ENCODE measurements at regions not wholly inside any gene's neighbourhood (a gene's known extent, or its start where the extent isn't known, plus 50 kb on each side); places are given as distances from the start of the nearest gene placed in this dataset.

DNA sequence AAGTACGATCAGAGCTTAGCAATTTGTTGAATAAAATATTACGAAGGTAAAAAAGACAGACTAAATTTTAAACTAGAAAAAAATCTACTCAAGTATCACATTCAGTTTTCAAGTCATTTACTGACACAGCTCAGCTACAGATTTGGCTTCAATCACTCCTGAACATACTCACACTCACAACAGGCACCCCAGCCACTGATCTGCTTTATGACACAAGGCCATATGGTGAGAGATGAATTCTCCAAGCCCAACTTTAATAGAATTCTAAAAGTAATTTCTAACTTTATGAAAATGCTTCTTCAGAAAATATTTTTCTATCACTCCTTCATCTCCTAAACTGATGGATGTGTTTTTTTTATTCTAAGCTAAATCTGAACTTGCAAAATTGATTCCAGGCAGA is 337.1 kb downstream of the HHIPL2 start:
- H3K9me3 ChIP-seq (ENCODE audit: insufficient read depth, low read length) = no peaks in the 10 kb centered on the region
- H3K27me3 ChIP-seq (ENCODE audit: insufficient read depth, insufficient read length) = no peaks in the 10 kb centered on the region
- no peaks in the 10 kb centered on the region for H3K4me1 ChIP-seq (ENCODE audit: insufficient read depth, insufficient read length)
- no peak for TF ChIP-seq ZNF274 (IDR thresholded peaks at IDR 0.05; ENCODE audit: low read depth, low read length)
- TF ChIP-seq YY1 (IDR thresholded peaks at IDR 0.05; ENCODE audit: insufficient read depth, insufficient read length) = no peak
- no peak for TF ChIP-seq SUZ12 (IDR thresholded peaks at IDR 0.05; ENCODE audit: extremely low read depth, insufficient read depth, insufficient read length)
- no peaks in the 10 kb centered on the region for H3K36me3 ChIP-seq (ENCODE audit: insufficient read depth, insufficient read length, low read length)
- H3K4me3 ChIP-seq (ENCODE audit: insufficient read length, low read depth) = no peak overlapping the region
- no peak overlapping the region for H3K9ac ChIP-seq (ENCODE audit: insufficient read length, low read depth)
- no peak for DNase-seq (ENCODE audit: low read depth, low spot score)

GRCh38 chr1:222204475-222204874 is 343.4 kb downstream of the HHIPL2 start:
- no peaks in the 10 kb centered on the region for H3K36me3 ChIP-seq (ENCODE audit: insufficient read depth, insufficient read length, low read length)
- no peaks in the 10 kb centered on the region for H3K4me1 ChIP-seq (ENCODE audit: insufficient read depth, insufficient read length)
- H3K9me3 ChIP-seq (ENCODE audit: insufficient read depth, low read length) = no peaks in the 10 kb centered on the region
- no peak overlapping the region for H3K4me3 ChIP-seq (ENCODE audit: insufficient read length, low read depth)
- DNase-seq (ENCODE audit: low read depth, low spot score) = no peak
- TF ChIP-seq ZNF274 (IDR thresholded peaks at IDR 0.05; ENCODE audit: low read depth, low read length) = no peak
- TF ChIP-seq SUZ12 (IDR thresholded peaks at IDR 0.05; ENCODE audit: extremely low read depth, insufficient read depth, insufficient read length) = no peak
- no peak for TF ChIP-seq YY1 (IDR thresholded peaks at IDR 0.05; ENCODE audit: insufficient read depth, insufficient read length)
- H3K27me3 ChIP-seq (ENCODE audit: insufficient read depth, insufficient read length) = no peaks in the 10 kb centered on the region
- no peak overlapping the region for H3K9ac ChIP-seq (ENCODE audit: insufficient read length, low read depth)

GRCh38 chr1:222202831-222203230 is 345.1 kb downstream of the HHIPL2 start:
- DNase-seq (ENCODE audit: low read depth, low spot score) = no peak
- no peak overlapping the region for H3K9ac ChIP-seq (ENCODE audit: insufficient read length, low read depth)
- no peaks in the 10 kb centered on the region for H3K9me3 ChIP-seq (ENCODE audit: insufficient read depth, low read length)
- TF ChIP-seq ZNF274 (IDR thresholded peaks at IDR 0.05; ENCODE audit: low read depth, low read length) (no peak), YY1 (IDR thresholded peaks at IDR 0.05; ENCODE audit: insufficient read depth, insufficient read length) (no peak), SUZ12 (IDR thresholded peaks at IDR 0.05; ENCODE audit: extremely low read depth, insufficient read depth, insufficient read length) (no peak)
- H3K36me3 ChIP-seq (ENCODE audit: insufficient read depth, insufficient read length, low read length) = no peaks in the 10 kb centered on the region
- no peaks in the 10 kb centered on the region for H3K4me1 ChIP-seq (ENCODE audit: insufficient read depth, insufficient read length)
- H3K27me3 ChIP-seq (ENCODE audit: insufficient read depth, insufficient read length) = no peaks in the 10 kb centered on the region
- H3K4me3 ChIP-seq (ENCODE audit: insufficient read length, low read depth) = no peak overlapping the region

GRCh38 chr1:222196736-222197135 is 351.2 kb downstream of the HHIPL2 start:
- no peak overlapping the region for H3K4me3 ChIP-seq (ENCODE audit: insufficient read length, low read depth)
- H3K36me3 ChIP-seq (ENCODE audit: insufficient read depth, insufficient read length, low read length) = no peaks in the 10 kb centered on the region
- DNase-seq (ENCODE audit: low read depth, low spot score) = no peak
- H3K9ac ChIP-seq (ENCODE audit: insufficient read length, low read depth) = no peak overlapping the region
- TF ChIP-seq ZNF274 (IDR thresholded peaks at IDR 0.05; ENCODE audit: low read depth, low read length) = no peak
- TF ChIP-seq YY1 (IDR thresholded peaks at IDR 0.05; ENCODE audit: insufficient read depth, insufficient read length) = no peak
- TF ChIP-seq SUZ12 (IDR thresholded peaks at IDR 0.05; ENCODE audit: extremely low read depth, insufficient read depth, insufficient read length) = no peak
- no peaks in the 10 kb centered on the region for H3K27me3 ChIP-seq (ENCODE audit: insufficient read depth, insufficient read length)
- no peaks in the 10 kb centered on the region for H3K4me1 ChIP-seq (ENCODE audit: insufficient read depth, insufficient read length)
- H3K9me3 ChIP-seq (ENCODE audit: insufficient read depth, low read length) = no peaks in the 10 kb centered on the region

- DNase-seq (ENCODE audit: low read depth, low spot score) = no peak
- H3K4me1 ChIP-seq (ENCODE audit: insufficient read depth, insufficient read length) = no peaks in the 10 kb centered on the region
- no peak overlapping the region for H3K9ac ChIP-seq (ENCODE audit: insufficient read length, low read depth)
- no peak overlapping the region for H3K4me3 ChIP-seq (ENCODE audit: insufficient read length, low read depth)
- TF ChIP-seq ZNF274 (IDR thresholded peaks at IDR 0.05; ENCODE audit: low read depth, low read length) = no peak
- no peaks in the 10 kb centered on the region for H3K27me3 ChIP-seq (ENCODE audit: insufficient read depth, insufficient read length)
- H3K36me3 ChIP-seq (ENCODE audit: insufficient read depth, insufficient read length, low read length) = no peaks in the 10 kb centered on the region
- H3K9me3 ChIP-seq (ENCODE audit: insufficient read depth, low read length) = no peaks in the 10 kb centered on the region
Observed at GRCh38 chr1:222196288-222196687, 351.6 kb downstream of the HHIPL2 start.

DNA sequence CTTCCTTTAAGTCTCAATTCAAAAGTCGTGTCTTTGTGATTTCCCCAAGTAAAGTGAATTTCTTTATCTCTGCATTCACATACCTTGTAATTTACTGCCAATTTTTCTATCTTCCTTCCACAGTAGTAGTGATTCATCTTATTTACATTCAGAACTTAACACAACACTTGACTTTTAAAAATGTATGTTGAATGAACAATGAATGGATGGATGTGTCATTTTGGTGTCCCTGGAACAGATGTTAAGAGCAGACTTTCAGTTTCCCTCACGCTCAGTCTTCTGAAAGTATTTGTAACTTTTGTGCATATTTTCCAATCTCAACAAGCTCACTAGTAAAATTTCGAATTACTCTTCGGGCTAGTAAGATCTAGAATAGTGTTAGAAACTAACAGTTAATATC is 352.0 kb downstream of the HHIPL2 start:
- DNase-seq (ENCODE audit: low read depth, low spot score) = no peak
- Histone ChIP-seq H3K9me3 (ENCODE audit: insufficient read depth, low read length) (no peaks in the 10 kb centered on the region), H3K4me1 (ENCODE audit: insufficient read depth, insufficient read length) (no peaks in the 10 kb centered on the region), H3K27me3 (ENCODE audit: insufficient read depth, insufficient read length) (no peaks in the 10 kb centered on the region), H3K9ac (ENCODE audit: insufficient read length, low read depth) (no peak overlapping the region), H3K36me3 (ENCODE audit: insufficient read depth, insufficient read length, low read length) (no peaks in the 10 kb centered on the region), H3K4me3 (ENCODE audit: insufficient read length, low read depth) (no peak overlapping the region)
- no peak for TF ChIP-seq ZNF274 (IDR thresholded peaks at IDR 0.05; ENCODE audit: low read depth, low read length)
- TF ChIP-seq YY1 (IDR thresholded peaks at IDR 0.05; ENCODE audit: insufficient read depth, insufficient read length) = no peak
- no peak for TF ChIP-seq SUZ12 (IDR thresholded peaks at IDR 0.05; ENCODE audit: extremely low read depth, insufficient read depth, insufficient read length)

- Histone ChIP-seq H3K4me1 (ENCODE audit: insufficient read depth, insufficient read length) (no peaks in the 10 kb centered on the region), H3K27me3 (ENCODE audit: insufficient read depth, insufficient read length) (no peaks in the 10 kb centered on the region), H3K9ac (ENCODE audit: insufficient read length, low read depth) (no peak overlapping the region), H3K9me3 (ENCODE audit: insufficient read depth, low read length) (no peaks in the 10 kb centered on the region), H3K4me3 (ENCODE audit: insufficient read length, low read depth) (no peak overlapping the region), H3K36me3 (ENCODE audit: insufficient read depth, insufficient read length, low read length) (no peaks in the 10 kb centered on the region)
- TF ChIP-seq ZNF274 (IDR thresholded peaks at IDR 0.05; ENCODE audit: low read depth, low read length) = no peak
- TF ChIP-seq SUZ12 (IDR thresholded peaks at IDR 0.05; ENCODE audit: extremely low read depth, insufficient read depth, insufficient read length) = no peak
- no peak for TF ChIP-seq YY1 (IDR thresholded peaks at IDR 0.05; ENCODE audit: insufficient read depth, insufficient read length)
- no peak for DNase-seq (ENCODE audit: low read depth, low spot score)
Observed at GRCh38 chr1:222189218-222189617, 358.7 kb downstream of the HHIPL2 start.

Measured in NT2/D1 (cell line).